HAP-1 (cell line): ENCODE measurements at regions not wholly inside any gene's neighbourhood (a gene's known extent, or its start where the extent isn't known, plus 50 kb on each side); places are given as distances from the start of the nearest gene placed in this dataset.

Experiments used
- DNase-seq, 2 experiments: peaks; one replicate each; pipeline ENCODE4 v3.0.0-alpha.2; 2016 to 2020; ENCODE audit warnings: low spot score in 2 of 2
- H3K27me3 ChIP-seq: fragments of 250-450 bp; sonication (Bioruptor Pico); 2 replicates; pipeline ENCODE4 v1.5.1; 2020; ENCODE audit warnings: low read depth, mild to moderate bottlenecking, moderate library complexity
- H3K36me3 ChIP-seq: fragments of 250-450 bp; sonication (Bioruptor Pico); replicated peaks from 2 replicates; pipeline ENCODE4 v1.5.1; 2020; ENCODE audit warnings: mild to moderate bottlenecking
- H3K4me1 ChIP-seq: fragments of 250-450 bp; sonication (Bioruptor Pico); 2 replicates; pipeline ENCODE4 v1.5.1; 2020; ENCODE audit warnings: mild to moderate bottlenecking
- H3K4me3 ChIP-seq: fragments of 250-450 bp; sonication (Bioruptor Pico); 2 replicates; pipeline ENCODE4 v1.5.1; 2020; ENCODE audit warnings: mild to moderate bottlenecking, moderate library complexity
- H3K9me3 ChIP-seq: fragments of 250-450 bp; sonication (Bioruptor Pico); 2 replicates; pipeline ENCODE4 v1.5.1; 2020; ENCODE audit warnings: mild to moderate bottlenecking, moderate library complexity
- in situ Hi-C: fragments of 300-500 bp; cut with MboI; formaldehyde crosslinking; loops from 3 replicates; pipeline ENCODE4 v1.14.3; 2020; ENCODE audit warnings: low sequenced_read_pairs, inconsistent platforms, mixed read lengths

DNA sequence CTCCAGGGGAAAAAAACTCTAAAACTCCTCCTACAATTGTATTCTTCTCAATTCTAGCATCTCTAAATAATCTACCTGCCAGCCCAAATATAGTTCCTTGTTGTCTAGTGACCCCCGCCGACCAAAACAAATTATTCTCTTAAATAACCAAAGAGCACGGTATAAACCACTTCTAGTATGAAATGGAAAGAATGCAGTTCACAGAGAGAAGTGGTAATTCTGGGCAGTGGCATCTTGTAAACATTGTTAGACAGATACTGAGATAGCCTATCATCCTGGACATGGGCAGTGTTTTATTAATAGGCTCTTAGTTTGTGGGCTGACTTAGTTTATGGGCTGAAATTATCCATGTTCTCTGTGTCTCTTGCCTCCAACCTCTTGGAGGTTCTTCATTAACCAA is 1412.6 kb upstream of the CDH9 start:
- Histone ChIP-seq H3K36me3 (no peaks in the 10 kb centered on the region), H3K27me3 (no peaks in the 10 kb centered on the region), H3K4me3 (no peak overlapping the region), H3K4me1 (no peaks in the 10 kb centered on the region), H3K9me3 (no peaks in the 10 kb centered on the region)
- DNase-seq: no peak
- in situ Hi-C loops: no loop called here

DNA sequence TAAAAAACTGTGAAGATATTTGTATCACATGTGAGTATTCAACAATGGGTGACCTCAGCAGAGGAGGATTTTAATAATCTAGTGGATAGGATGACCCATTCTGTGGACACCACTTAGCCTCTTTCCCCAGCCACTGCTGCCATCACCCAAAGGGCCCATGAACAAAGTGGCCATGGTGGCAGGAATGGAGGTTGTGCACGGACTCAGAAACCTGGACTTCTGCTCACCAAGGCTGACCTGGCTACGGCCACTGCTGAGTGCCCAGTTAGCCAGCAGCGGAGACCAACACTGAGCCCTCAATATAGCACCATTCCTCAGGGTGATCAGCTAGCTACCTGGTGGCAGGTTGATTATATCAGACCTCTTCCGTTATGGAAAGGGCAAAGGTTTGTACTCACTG is 1410.4 kb upstream of the CDH9 start:
- in situ Hi-C loops: no loop called here
- no peak for DNase-seq
- 0 out of 2 replicates have a peak, but pooled peaks cover 3% of the 10 kb centered on the region for H3K9me3 ChIP-seq
- H3K36me3 ChIP-seq: no peaks in the 10 kb centered on the region
- H3K27me3 ChIP-seq: no peaks in the 10 kb centered on the region
- H3K4me1 ChIP-seq: no peaks in the 10 kb centered on the region
- H3K4me3 ChIP-seq: no peak overlapping the region

DNA sequence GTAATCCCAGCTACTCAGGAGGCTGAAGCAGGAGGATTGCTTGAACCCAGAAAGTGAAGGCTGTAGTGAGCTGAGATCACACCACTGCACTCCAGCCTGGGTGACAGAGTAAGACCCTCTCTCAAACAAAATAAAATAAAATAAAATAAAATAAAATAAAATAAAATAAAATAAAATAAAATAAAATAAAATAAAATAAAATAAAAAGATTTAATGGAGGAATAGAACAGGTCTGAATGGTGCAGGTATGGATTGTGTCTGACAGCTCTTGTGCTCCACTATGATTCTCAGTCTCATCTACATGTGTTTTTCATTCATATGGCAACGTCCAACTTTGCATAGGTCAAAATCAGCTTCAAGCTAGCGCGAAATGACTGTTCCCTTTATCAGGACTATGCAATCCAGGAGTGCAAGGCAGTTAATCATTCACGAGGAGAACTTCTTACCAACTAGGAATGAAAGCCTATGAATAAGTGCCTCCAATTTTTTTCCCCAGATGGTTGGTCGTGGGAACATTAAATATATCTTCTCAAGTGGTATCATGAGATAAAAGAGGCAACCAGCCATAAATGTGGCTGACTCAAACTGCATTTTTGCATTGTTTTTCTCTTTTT is 1392.3 kb upstream of the CDH9 start:
- H3K4me1 ChIP-seq: no peaks in the 10 kb centered on the region
- in situ Hi-C loops: no loop called here
- no peaks in the 10 kb centered on the region for H3K36me3 ChIP-seq
- no peaks in the 10 kb centered on the region; the same call in 1 of the 2 replicates for H3K9me3 ChIP-seq
- H3K4me3 ChIP-seq: no peak overlapping the region
- no peaks in the 10 kb centered on the region for H3K27me3 ChIP-seq
- DNase-seq: no peak

DNA sequence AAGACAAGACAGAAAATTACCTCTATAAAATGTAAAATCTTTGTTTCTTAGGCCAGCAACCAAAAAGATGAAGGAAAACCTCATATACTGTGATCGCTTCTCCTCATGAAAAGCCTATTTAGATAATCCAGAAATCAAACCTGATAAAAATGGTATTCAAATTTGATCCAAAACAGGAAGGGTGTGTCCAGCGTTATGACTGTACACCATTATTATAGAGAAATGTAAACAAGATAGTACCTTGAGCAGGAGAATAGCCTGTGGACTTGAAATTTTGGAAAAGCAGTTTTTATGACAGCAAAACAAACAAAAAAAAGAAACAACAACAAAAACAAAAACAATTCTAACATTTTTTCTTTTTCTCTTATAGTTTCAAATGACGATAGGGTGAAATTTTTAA is 1382.8 kb upstream of the CDH9 start:
- Histone ChIP-seq H3K27me3 (no peaks in the 10 kb centered on the region), H3K4me1 (no peaks in the 10 kb centered on the region), H3K36me3 (no peaks in the 10 kb centered on the region), H3K9me3 (no peaks in the 10 kb centered on the region; the same call in 1 of the 2 replicates), H3K4me3 (no peak overlapping the region)
- no peak for DNase-seq
- in situ Hi-C loops: no loop called here

DNA sequence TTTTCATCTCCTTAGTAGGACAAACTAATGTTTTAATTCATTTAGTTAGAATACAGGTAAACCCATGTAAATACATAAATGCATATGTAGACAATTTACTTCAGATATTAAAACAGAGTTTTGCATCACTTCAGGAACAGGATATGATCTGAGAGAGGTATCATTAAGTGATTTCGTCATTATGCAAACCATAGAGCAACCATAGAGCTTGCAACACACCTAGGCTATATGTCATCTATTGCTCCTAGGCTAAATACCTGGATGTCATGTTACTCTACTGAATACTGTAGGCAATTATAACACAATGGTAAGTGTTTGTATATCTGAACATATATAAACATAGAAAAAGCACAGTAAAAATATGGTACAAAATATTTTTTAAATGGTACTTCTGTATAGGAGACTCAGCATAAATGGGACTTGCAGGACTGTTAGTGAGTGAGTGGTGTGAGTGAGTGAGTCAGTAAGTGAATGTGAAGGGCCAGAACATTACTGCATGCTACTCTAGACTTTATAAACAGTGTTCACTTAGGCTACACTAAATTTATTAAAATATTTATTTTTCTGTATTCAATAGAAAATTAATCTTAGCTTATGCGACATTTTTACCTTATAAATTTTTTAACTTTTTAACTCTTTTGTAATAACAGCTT is 1377.5 kb upstream of the CDH9 start:
- Histone ChIP-seq H3K9me3 (no peaks in the 10 kb centered on the region), H3K4me3 (no peak overlapping the region), H3K4me1 (no peaks in the 10 kb centered on the region), H3K27me3 (no peaks in the 10 kb centered on the region), H3K36me3 (no peaks in the 10 kb centered on the region)
- in situ Hi-C loops: no loop called here
- no peak for DNase-seq

DNA sequence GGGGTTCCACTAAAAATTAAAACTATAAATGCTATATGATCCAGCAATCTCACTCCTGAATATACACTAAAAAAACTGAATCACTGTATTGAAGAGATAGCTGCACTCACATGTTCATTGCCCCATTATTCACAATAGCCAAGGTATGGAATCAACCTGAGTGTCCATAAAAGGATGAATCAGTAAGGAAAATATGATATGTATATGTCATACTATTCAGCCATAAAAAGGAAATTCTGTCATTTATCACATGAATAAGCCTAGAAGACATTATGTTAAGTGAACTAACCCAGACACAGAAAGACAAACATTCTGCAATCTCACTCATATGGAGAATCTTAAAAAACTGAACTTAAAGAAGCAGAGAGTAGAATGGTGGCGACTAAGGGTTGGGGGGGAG is 1376.2 kb upstream of the CDH9 start:
- Histone ChIP-seq H3K36me3 (no peaks in the 10 kb centered on the region), H3K4me1 (no peaks in the 10 kb centered on the region), H3K27me3 (no peaks in the 10 kb centered on the region), H3K9me3 (no peaks in the 10 kb centered on the region), H3K4me3 (no peak overlapping the region)
- DNase-seq: no peak
- in situ Hi-C loops: no loop called here

DNA sequence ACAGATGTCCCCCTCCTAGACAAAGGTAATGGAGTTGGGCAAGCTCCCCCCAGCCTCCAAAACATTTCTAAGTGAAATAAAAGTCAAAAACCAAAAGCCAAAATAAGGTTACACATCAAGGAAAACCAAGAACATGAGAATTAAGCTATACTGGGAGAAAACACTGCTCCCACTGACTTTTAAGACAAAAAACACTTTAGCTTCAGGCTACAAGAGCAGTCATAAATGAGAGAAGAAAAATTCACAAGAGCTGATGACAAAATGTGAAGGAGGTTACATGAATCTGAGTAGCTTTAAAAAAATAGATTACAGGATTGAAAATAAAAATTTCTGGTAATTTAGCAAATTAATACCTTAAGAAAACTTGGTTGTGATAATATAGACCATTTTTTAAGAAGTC is 1370.3 kb upstream of the CDH9 start:
- H3K36me3 ChIP-seq: no peaks in the 10 kb centered on the region
- in situ Hi-C loops: no loop called here
- H3K4me3 ChIP-seq: no peak overlapping the region
- H3K9me3 ChIP-seq: 0 out of 2 replicates have a peak, but pooled peaks cover 5% of the 10 kb centered on the region
- H3K4me1 ChIP-seq: peaks cover 13% of the 10 kb centered on the region
- no peak for DNase-seq
- no peaks in the 10 kb centered on the region for H3K27me3 ChIP-seq

DNA sequence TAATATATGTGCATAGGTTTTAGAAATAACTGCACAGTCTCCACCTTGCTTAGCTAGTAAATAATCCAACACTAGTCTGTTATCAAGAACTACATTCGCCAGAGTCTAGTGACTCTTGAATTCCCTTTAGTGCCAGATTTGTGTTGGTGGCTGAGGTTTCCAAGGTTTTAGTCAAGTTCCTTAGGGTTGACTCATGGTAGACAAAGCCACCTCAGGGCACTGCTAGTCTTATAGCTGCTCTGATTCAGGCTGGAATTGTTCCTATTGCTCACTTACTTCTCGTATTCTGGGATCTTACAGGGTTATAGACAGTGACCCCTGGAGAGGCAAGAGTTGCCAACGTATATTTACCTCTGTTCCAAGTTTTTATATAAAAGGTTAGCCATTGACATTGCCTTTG is 1369.8 kb upstream of the CDH9 start:
- in situ Hi-C loops: no loop called here
- Histone ChIP-seq H3K36me3 (no peaks in the 10 kb centered on the region), H3K4me3 (no peak overlapping the region), H3K9me3 (0 out of 2 replicates have a peak, but pooled peaks cover 5% of the 10 kb centered on the region), H3K4me1 (peaks cover 17% of the 10 kb centered on the region), H3K27me3 (no peaks in the 10 kb centered on the region)
- DNase-seq: no peak

DNA sequence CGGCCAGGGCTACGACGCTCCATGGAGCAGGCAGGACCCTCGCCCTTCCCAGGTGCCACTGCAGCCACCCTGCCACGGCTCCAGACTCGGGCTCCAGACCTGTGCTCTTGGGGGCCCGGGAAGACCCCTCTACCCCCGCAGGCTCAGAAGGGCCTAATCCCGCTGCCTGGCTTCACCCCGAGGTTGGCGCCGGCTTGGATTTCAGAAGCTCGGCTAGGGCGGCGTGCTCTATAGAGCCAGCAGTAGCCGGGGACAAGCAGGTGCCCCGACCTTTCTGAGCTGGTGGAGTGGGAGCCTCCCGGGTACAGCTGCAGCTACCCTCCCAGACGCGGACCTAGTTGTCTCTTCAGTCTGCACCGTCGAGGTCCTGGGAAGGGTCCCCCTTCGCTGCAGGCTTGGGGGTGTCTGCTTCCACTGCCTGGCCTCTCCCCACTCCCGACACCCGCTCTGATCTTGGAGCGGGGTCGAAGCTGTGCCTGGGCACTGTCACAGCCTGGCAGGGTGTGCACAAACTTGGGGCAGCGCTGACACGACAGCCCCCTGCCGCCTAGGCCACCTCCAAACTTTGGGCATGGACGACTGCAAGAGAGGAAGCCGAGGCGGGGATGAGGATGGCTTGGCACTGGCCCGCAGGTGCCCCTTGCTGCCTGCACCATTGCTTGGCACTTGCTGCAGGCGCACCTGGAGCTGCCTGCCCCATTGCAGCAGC is 1366.1 kb upstream of the CDH9 start:
- Histone ChIP-seq H3K4me1 (peaks cover 24% of the 10 kb centered on the region), H3K36me3 (no peaks in the 10 kb centered on the region), H3K4me3 (no peak overlapping the region), H3K27me3 (no peaks in the 10 kb centered on the region), H3K9me3 (0 out of 2 replicates have a peak, but pooled peaks cover 5% of the 10 kb centered on the region)
- no peak for DNase-seq
- in situ Hi-C loops: no loop called here

DNA sequence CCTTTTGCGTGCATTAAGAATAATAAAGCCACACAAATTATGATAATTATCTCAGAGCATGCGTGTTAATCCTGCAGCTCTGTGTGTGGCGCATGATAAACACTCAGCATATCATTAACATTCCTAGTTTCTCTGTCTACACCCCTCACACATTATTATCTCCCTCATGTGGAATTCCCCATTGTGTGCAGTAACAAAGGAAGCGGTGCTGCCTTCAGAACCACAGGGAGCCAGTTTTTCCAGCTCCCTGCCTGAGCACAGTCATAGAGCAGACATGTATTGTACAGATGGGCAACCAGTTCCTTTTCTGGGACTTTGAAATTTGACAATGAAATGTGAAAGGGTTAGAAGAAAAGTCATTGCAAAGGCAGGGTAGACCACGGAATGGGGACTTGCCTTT is 1365.5 kb upstream of the CDH9 start:
- peak; percentile 77 to 92 for DNase-seq
- H3K4me1 ChIP-seq: peaks cover 24% of the 10 kb centered on the region
- in situ Hi-C loops: no loop called here
- H3K36me3 ChIP-seq: no peaks in the 10 kb centered on the region
- H3K9me3 ChIP-seq: 0 out of 2 replicates have a peak, but pooled peaks cover 5% of the 10 kb centered on the region
- H3K27me3 ChIP-seq: no peaks in the 10 kb centered on the region
- H3K4me3 ChIP-seq: no peak overlapping the region

DNA sequence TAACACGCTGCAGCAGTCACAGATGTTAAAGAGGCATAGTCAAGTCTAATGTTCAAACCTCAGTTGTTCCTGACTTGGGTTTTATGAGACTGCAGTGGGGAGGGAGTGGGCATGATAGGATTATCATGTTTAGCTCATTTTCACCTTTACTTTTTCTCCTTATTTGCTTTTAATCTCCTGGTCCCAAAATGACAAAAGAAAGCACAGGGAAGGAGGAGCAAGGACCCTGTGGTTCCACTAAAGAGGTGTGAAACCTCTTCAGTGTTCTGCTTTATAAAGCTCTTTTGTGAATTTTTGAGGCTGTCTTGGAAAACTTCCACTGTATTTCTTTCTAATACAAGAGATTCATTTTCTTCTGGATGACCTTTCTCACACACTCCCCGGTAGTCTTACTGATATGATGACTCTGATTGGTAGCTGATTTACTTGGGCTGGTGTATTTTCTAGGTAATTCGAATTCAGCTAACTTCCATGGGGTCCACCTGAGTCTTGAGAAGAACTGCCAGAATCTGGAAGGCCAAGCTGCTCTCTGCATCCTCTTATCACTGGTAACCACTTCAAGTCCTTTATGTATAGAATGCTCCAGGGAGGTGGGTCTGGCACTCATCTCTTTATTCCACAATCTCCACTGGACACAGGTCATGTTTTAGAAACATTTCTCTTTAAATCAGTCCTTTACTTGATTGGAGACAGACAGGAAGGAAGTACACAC is 1364.4 kb upstream of the CDH9 start:
- Histone ChIP-seq H3K4me3 (no peak overlapping the region), H3K4me1 (peaks cover 32% of the 10 kb centered on the region), H3K9me3 (no peaks in the 10 kb centered on the region), H3K36me3 (no peaks in the 10 kb centered on the region), H3K27me3 (no peaks in the 10 kb centered on the region)
- DNase-seq: no peak
- in situ Hi-C loops: no loop called here

DNA sequence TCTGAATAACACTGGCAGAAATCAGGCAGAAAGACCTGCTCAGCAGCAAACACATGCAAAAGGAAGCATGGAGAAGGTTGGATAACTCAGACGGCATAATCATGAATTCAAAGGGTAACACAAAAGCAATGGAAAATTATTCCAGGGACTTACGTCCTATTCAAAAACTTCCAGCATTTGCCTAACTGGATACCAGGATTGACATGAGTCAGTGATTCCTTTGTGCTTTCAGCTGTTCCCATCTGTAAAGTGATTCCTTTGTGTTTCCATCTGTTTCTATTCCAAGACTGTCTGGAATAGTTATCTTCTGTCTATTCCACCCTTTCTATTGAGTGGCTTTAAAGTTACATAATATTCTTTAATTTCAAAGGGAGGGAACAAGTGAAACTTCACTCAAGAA is 1361.7 kb upstream of the CDH9 start:
- no peaks in the 10 kb centered on the region for H3K36me3 ChIP-seq
- H3K27me3 ChIP-seq: no peaks in the 10 kb centered on the region
- DNase-seq: peak in 1 of 2 experiments; percentile 39
- peaks cover 27% of the 10 kb centered on the region for H3K4me1 ChIP-seq
- H3K4me3 ChIP-seq: no peak overlapping the region
- in situ Hi-C loops: no loop called here
- no peaks in the 10 kb centered on the region for H3K9me3 ChIP-seq

DNA sequence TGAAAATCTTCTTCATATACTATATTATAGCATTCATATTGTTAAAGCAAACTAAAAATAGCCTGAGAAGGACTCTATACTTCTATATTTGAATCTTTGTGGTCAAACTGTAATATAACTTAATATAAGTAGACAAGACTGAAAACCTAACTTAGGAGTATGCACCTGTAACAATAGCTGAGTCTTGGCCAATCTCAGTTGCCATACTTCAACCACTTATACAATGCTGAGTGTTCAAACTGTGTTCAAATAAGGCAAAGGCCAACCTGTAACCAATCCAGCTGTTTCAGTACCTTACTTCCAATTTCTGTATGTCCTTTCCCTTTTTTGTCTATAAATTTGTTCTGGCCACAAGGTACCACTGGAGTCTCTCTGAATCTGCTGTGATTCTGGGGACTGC is 1360.8 kb upstream of the CDH9 start:
- in situ Hi-C loops: no loop called here
- no peak for DNase-seq
- no peaks in the 10 kb centered on the region for H3K27me3 ChIP-seq
- no peak overlapping the region for H3K4me3 ChIP-seq
- H3K9me3 ChIP-seq: no peaks in the 10 kb centered on the region
- peaks cover 25% of the 10 kb centered on the region for H3K4me1 ChIP-seq
- no peaks in the 10 kb centered on the region for H3K36me3 ChIP-seq

DNA sequence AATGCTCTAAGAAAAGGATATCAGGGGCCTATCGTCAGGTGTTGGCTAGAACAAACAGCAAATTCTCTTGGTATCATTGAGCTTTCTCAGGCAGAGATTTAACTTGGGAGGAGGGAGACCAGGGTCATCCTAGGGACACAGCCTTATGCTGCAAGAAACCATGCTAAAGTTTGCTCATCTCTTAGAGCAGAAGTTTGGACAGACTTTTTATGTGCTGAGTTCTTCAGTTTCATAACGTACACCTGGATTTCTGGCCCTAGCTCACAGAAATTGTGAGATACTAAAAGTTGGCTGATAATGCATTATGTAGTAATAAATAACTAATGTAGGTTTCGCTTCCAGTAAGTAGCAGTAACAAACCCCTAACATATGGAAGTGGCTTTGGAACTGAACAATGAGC is 1359.8 kb upstream of the CDH9 start:
- in situ Hi-C loops: no loop called here
- DNase-seq: no peak
- H3K36me3 ChIP-seq: no peaks in the 10 kb centered on the region
- H3K27me3 ChIP-seq: no peaks in the 10 kb centered on the region
- peaks cover 18% of the 10 kb centered on the region for H3K4me1 ChIP-seq
- no peak overlapping the region for H3K4me3 ChIP-seq
- no peaks in the 10 kb centered on the region for H3K9me3 ChIP-seq
